ENCODE measurements at regions not wholly inside any gene's neighbourhood (a gene's known extent, or its start where the extent isn't known, plus 50 kb on each side); places are given as distances from the start of the nearest gene placed in this dataset.

DNA sequence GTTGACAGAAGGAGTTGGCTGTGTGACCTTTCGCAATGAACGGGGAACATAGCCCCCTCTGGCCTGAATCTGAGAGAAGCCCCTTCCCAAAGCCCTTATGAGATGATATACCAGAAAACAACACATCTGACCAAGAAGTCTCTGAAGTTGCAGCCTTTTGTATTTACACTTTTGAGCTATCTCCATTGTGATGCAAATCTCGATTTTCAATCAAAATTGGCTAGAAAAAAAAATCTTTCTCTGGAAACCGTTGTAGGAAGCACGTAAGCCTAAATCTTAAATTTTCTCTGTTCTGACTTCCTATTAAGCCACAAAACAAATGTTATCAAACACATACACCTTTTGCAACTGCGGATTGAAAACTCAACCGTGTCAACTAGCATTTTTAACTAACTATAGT, 71.4 kb upstream of the OLIG2 start:
- DNase-seq (ENCODE audit: low spot score) (no peak), ATAC-seq (ENCODE audit: insufficient number of reproducible peaks, low FRiP score, low read depth) (no peak)
- no peak overlapping the region for H3K4me3 ChIP-seq
- no peaks in the 10 kb centered on the region for H3K27me3 ChIP-seq (replicated peaks; ENCODE audit: insufficient read depth)
- no peaks in the 10 kb centered on the region for H3K4me1 ChIP-seq (ENCODE audit: control insufficient read depth in 1 of 2, low read depth in 2 of 2)
- no peak overlapping the region for H3K27ac ChIP-seq
- TF ChIP-seq, protein P1, sequence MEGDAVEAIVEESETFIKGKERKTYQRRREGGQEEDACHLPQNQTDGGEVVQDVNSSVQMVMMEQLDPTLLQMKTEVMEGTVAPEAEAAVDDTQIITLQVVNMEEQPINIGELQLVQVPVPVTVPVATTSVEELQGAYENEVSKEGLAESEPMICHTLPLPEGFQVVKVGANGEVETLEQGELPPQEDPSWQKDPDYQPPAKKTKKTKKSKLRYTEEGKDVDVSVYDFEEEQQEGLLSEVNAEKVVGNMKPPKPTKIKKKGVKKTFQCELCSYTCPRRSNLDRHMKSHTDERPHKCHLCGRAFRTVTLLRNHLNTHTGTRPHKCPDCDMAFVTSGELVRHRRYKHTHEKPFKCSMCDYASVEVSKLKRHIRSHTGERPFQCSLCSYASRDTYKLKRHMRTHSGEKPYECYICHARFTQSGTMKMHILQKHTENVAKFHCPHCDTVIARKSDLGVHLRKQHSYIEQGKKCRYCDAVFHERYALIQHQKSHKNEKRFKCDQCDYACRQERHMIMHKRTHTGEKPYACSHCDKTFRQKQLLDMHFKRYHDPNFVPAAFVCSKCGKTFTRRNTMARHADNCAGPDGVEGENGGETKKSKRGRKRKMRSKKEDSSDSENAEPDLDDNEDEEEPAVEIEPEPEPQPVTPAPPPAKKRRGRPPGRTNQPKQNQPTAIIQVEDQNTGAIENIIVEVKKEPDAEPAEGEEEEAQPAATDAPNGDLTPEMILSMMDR (IDR thresholded peaks at IDR 0.05), result no peak
- H3K36me3 ChIP-seq, result no peaks in the 10 kb centered on the region
- no peaks in the 10 kb centered on the region for H3K9me3 ChIP-seq

DNA sequence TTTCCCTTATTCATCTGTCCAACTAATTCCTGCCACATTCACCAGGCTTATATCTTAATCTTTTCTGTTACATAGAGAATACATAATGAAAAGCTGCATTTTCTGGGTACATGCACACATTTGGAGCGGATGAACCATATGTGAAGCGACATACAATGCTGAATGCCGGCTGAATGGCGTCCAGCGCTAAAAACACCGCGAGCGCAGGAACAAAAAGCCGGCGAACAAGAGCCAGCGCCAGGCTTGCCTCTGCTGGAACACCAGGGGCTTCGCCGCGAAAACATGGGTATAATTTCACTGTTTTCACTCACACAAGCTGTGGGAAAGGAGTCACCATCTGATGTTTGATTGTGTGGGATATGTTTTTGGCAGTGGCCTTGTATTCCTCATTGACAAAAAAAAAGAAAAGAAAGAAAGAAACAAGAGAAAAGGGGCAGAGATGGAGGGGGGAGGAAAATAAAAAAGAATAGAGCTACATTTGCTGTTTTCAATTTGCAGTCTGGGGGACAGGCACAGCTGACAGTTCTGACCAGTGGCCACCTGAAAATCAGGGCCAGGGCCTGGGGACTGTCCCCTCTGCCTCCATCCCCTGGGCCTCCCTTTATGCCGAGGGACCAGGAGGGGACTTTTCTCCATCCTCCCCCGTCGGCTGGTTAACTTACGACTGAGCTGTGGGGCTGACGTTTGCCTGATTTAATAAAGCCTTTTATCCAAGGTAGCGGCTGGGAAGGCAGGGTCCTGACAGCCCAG, 70.2 kb upstream of the OLIG2 start:
- no peak for DNase-seq (ENCODE audit: low spot score)
- no peak overlapping the region for H3K27ac ChIP-seq
- no peaks in the 10 kb centered on the region for H3K9me3 ChIP-seq
- TF ChIP-seq, protein P1 (IDR thresholded peaks at IDR 0.05), result no peak
- H3K4me3 ChIP-seq, result peak overlapping the region; percentile 25
- H3K4me1 ChIP-seq (ENCODE audit: control insufficient read depth in 1 of 2, low read depth in 2 of 2), result no peaks in the 10 kb centered on the region
- ATAC-seq (ENCODE audit: insufficient number of reproducible peaks, low FRiP score, low read depth), result no peak
- no peaks in the 10 kb centered on the region for H3K27me3 ChIP-seq (replicated peaks; ENCODE audit: insufficient read depth)
- no peaks in the 10 kb centered on the region for H3K36me3 ChIP-seq

DNA sequence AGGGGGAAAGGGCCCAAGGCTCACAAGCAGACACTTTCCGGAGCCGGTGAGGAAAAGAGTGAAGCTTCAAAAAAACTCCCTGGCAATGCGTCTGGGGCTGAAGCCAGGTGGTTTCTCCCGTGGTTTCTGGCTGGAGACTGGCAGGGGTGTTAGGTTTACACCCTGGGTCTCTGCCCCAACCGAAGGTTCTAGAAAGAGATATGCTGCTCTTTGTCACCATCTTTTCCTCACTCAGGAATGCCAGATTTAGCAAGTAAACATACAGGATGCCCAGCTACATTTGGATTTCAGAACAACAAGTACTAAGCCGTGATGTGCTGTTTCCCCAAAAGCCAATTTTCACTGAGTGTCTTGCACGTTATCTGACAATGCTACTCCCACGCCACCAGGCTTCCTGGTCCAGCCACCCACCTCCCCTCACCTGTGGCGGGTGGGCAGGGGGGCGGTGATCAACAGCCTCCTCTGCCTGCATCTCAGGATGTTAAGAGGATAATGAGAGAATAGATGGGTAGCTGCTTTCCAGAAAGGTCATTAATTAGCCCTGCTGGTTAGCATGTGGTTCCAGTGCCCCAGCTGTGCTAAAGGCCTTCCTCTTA, 69.6 kb upstream of the OLIG2 start:
- Histone ChIP-seq H3K4me1 (ENCODE audit: control insufficient read depth in 1 of 2, low read depth in 2 of 2) (no peaks in the 10 kb centered on the region), H3K36me3 (no peaks in the 10 kb centered on the region), H3K27me3 (replicated peaks; ENCODE audit: insufficient read depth) (no peaks in the 10 kb centered on the region), H3K27ac (no peak overlapping the region), H3K9me3 (no peaks in the 10 kb centered on the region), H3K4me3 (no peak overlapping the region)
- ATAC-seq (ENCODE audit: insufficient number of reproducible peaks, low FRiP score, low read depth) (no peak), DNase-seq (ENCODE audit: low spot score) (no peak)
- TF ChIP-seq, protein P1 (IDR thresholded peaks at IDR 0.05), result no peak

DNA sequence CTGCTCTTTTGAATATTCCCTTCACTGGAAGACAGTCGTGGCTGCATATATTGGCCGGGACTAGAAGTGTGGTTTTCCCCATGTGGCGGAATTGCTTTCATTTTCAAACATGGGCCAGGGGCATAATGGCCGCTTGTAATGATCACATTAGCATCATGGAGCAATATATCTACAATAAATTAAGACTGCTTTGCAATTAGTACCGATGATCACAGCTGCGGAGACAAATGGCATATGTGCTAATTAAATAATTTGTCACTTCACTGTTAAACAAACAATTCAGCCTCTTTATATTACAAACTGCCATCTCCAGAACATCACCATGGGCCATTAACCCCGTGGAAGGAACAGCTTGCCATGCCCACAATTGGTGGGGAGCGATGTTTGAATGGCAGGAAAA, 68.2 kb upstream of the OLIG2 start:
- Histone ChIP-seq H3K9me3 (no peaks in the 10 kb centered on the region), H3K4me3 (no peak overlapping the region), H3K27me3 (replicated peaks; ENCODE audit: insufficient read depth) (no peaks in the 10 kb centered on the region), H3K4me1 (ENCODE audit: control insufficient read depth in 1 of 2, low read depth in 2 of 2) (no peaks in the 10 kb centered on the region), H3K27ac (no peak overlapping the region), H3K36me3 (no peaks in the 10 kb centered on the region)
- TF ChIP-seq, protein P1 (IDR thresholded peaks at IDR 0.05), result no peak
- ATAC-seq (ENCODE audit: insufficient number of reproducible peaks, low FRiP score, low read depth) (no peak), DNase-seq (ENCODE audit: low spot score) (no peak)

DNA sequence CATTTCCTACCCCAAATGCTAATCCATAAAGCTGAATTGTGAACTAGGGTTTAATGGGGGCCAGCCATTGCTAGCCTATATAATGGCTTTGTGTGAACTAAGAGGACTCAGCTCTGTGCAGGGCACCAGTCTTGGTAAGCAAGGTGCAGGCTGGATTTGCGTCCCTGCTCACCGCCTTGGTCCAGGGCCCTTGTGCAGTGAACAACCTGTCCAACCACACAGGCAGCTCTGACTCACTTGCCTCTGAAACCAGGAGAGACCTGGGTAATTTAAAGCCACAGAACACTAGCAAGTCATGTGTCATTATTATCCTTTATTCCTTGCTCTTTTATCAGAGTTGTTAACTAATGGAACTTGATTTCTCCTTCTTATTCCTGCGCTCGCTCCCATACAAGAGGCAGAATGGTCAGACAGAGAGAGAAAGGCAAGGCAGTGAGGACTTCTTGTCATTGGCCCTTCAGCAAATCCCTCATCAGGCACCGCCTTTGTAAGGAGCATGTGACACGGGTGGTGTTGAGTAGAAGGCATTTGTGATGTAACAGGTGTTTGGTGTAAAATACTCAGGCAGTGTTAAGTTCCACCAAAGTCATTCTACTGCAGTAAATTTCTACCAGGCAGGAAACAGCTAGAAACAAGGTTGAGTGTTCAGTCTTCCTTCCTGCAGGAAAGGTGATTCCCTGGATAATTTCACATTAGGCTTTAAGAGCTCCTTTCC, 67.3 kb upstream of the OLIG2 start:
- Histone ChIP-seq H3K36me3 (no peaks in the 10 kb centered on the region), H3K27me3 (replicated peaks; ENCODE audit: insufficient read depth) (no peaks in the 10 kb centered on the region), H3K27ac (no peak overlapping the region), H3K4me3 (no peak overlapping the region), H3K9me3 (no peaks in the 10 kb centered on the region), H3K4me1 (ENCODE audit: control insufficient read depth in 1 of 2, low read depth in 2 of 2) (no peaks in the 10 kb centered on the region)
- TF ChIP-seq, protein P1 (IDR thresholded peaks at IDR 0.05), result no peak
- DNase-seq (ENCODE audit: low spot score) (no peak), ATAC-seq (ENCODE audit: insufficient number of reproducible peaks, low FRiP score, low read depth) (no peak)
